Stomach (tissue), 8 donors: ENCODE measurements at regions not wholly inside any gene's neighbourhood (a gene's known extent, or its start where the extent isn't known, plus 50 kb on each side); places are given as distances from the start of the nearest gene placed in this dataset.

Experiments
- DNase-seq, 2 donors: peaks; one replicate each; pipeline versions ENCODE4 v3.0.0 to v3.0.0-alpha.2; 2013 to 2019
- H3K27ac ChIP-seq, 5 donors: fragments of 200-600 bp in 4 of 5; sonication (generic) in 4 of 5; one replicate each; pipeline ENCODE4 v1.5.1; 2013 to 2019; ENCODE audit warnings: mild to moderate bottlenecking in 1 of 5, moderate library complexity in 1 of 5
- H3K27me3 ChIP-seq, 3 donors: fragments of 200-600 bp; sonication (generic); one replicate each; pipeline ENCODE4 v1.5.1; 2017 to 2019; ENCODE audit warnings: mixed run types in 1 of 3
- H3K36me3 ChIP-seq, 4 donors: fragments of 200-600 bp; sonication (generic); 1 replicate in 3 of 4; 2 replicates in 1 of 4; pipeline ENCODE4 v1.5.1; 2016 to 2019
- H3K4me1 ChIP-seq, 4 donors: fragments of 200-600 bp; sonication (generic); one replicate each; pipeline ENCODE4 v1.5.1; 2016 to 2019
- H3K4me3 ChIP-seq, 4 donors: fragments of 200-600 bp; sonication (generic) in 3 of 4; one replicate each; pipeline ENCODE4 v1.5.1; 2016 to 2019; ENCODE audit warnings: mild to moderate bottlenecking in 1 of 4
- H3K9me3 ChIP-seq, 4 donors: fragments of 200-600 bp; sonication (generic); one replicate each; pipeline ENCODE4 v1.5.1; 2016 to 2019
- CTCF ChIP-seq, 7 experiments: fragments of 450-650 bp in 4 of 7; fragments of 200-600 bp in 3 of 7; sonication (generic) in 3 of 7; IDR thresholded peaks; one replicate each; pipeline ENCODE4 v1.5.1; 2016 to 2019; ENCODE audit warnings: antibody characterized with exemption in 7 of 7, control low read depth in 2 of 7, mild to moderate bottlenecking in 1 of 7
- EP300 ChIP-seq: sonication (generic); formaldehyde crosslinking; IDR thresholded peaks from one replicate; pipeline ENCODE4 v1.6.1; 2017; ENCODE audit warnings: antibody characterized with exemption
- POLR2A ChIP-seq, 4 donors: fragments of 450-650 bp; IDR thresholded peaks; one replicate each; pipeline ENCODE4 v1.6.1; 2016; ENCODE audit warnings: antibody characterized with exemption in 4 of 4, control low read depth in 2 of 4, mild to moderate bottlenecking in 1 of 4, moderate library complexity in 1 of 4
- POLR2AphosphoS5 ChIP-seq, 3 donors: sonication (generic); formaldehyde crosslinking; IDR thresholded peaks; one replicate each; pipeline ENCODE4 v1.6.1; 2016; ENCODE audit warnings: antibody characterized with exemption in 3 of 3
- WGBS, 5 donors: extraction: QIAGEN DNeasy Blood & Tissue Kit in 3 of 5; methylation state at CpG; one replicate each; pipeline versions ENCODE4 v1.1.5 to v1.1.7; 2013 to 2018; 5-methylcytosine and 5-hydroxymethylcytosine counted together
- intact Hi-C: fragments of 100-400 bp; cut with DNase I; formaldehyde crosslinking; loops from one replicate; pipeline ENCODE4 v1.15.1; 2023; ENCODE audit warnings: low total_unique reads
- donor health status: healthy with polysubstance abuse.
- donor health status: Bipolar disorder and iron deficiency.
- donor health status: healthy.

DNA sequence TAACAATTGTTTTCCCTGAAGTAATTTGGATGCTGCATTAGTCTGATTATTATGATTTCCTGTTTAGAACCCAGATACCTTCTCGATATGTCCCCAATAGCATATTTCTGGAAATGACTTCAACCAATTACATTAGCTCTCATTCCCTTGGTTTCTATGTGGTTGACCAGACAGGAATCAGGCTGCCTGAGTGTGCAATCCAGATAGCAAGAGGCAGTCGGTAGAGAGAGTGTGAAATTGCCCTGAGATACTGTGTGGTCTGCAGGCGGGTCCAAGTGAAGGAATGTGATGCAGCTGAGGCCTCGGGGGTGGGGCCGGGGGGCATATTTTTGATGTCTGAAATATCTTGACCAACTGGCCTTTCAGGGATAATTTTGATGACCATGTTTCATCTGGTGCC, 143.9 kb upstream of the ITGA6 start:
- no peak for TF ChIP-seq POLR2A (IDR thresholded peaks at IDR 0.05)
- no peak for TF ChIP-seq POLR2AphosphoS5 (IDR thresholded peaks at IDR 0.05)
- TF ChIP-seq CTCF (IDR thresholded peaks at IDR 0.05): no peak
- no peak for TF ChIP-seq EP300
- DNase-seq: no peak
- Histone ChIP-seq H3K27ac (no peak overlapping the region), H3K4me3 (no peak overlapping the region), H3K9me3 (no peaks in the 10 kb centered on the region), H3K27me3 (no peaks in the 10 kb centered on the region), H3K36me3 (no peaks in the 10 kb centered on the region), H3K4me1 (peaks cover 0 to 15% (median 11%) of the 10 kb centered on the region in 4 donors)
- 69 to 84% (median 77%) methylated on average over 5 of the region's 5 CpGs for WGBS, 5 donors
- intact Hi-C loops: no loop called here

- Histone ChIP-seq H3K27me3 (no peaks in the 10 kb centered on the region), H3K4me3 (no peak overlapping the region), H3K4me1 (peaks cover 0 to 15% (median 11%) of the 10 kb centered on the region in 4 donors), H3K27ac (no peak overlapping the region), H3K36me3 (no peaks in the 10 kb centered on the region), H3K9me3 (no peaks in the 10 kb centered on the region)
- TF ChIP-seq POLR2A (IDR thresholded peaks at IDR 0.05) (no peak), POLR2AphosphoS5 (IDR thresholded peaks at IDR 0.05) (no peak), EP300 (no peak), CTCF (IDR thresholded peaks at IDR 0.05) (no peak)
- intact Hi-C loops: no loop called here
- no peak for DNase-seq
- 92 to 97% (median 95%) methylated on average over 4 of the region's 4 CpGs for WGBS, 5 donors
These were observed 143.2 kb upstream of the ITGA6 start for GRCh38 chr2:172284209-172284608.

GRCh38 chr2:172285010-172285621, 142.3 kb upstream of the ITGA6 start:
- H3K36me3 ChIP-seq: no peaks in the 10 kb centered on the region
- H3K9me3 ChIP-seq: no peaks in the 10 kb centered on the region
- peak overlapping the region in 1 of 5 donors; percentile 17 for H3K27ac ChIP-seq
- 42 to 74% (median 57%) methylated on average over 5 of the region's 5 CpGs for whole genome bisulfite sequencing, 5 donors
- intact Hi-C loops: no loop called here
- H3K4me3 ChIP-seq: no peak overlapping the region
- peaks cover 0 to 15% (median 11%) of the 10 kb centered on the region in 4 donors for H3K4me1 ChIP-seq
- DNase-seq: peak in 1 of 2 donors; percentile 41
- TF ChIP-seq POLR2AphosphoS5 (IDR thresholded peaks at IDR 0.05): no peak
- no peak for TF ChIP-seq EP300
- no peak for TF ChIP-seq POLR2A (IDR thresholded peaks at IDR 0.05)
- no peak for TF ChIP-seq CTCF (IDR thresholded peaks at IDR 0.05)
- no peaks in the 10 kb centered on the region for H3K27me3 ChIP-seq

GRCh38 chr2:172285760-172286159, 141.6 kb upstream of the ITGA6 start:
- DNase-seq: no peak
- no peaks in the 10 kb centered on the region for H3K9me3 ChIP-seq
- H3K36me3 ChIP-seq: no peaks in the 10 kb centered on the region
- H3K27me3 ChIP-seq: no peaks in the 10 kb centered on the region
- intact Hi-C loops: no loop called here
- WGBS, 5 donors: 65 to 80% (median 72%) methylated on average over 9 of the region's 9 CpGs
- H3K4me3 ChIP-seq: no peak overlapping the region
- TF ChIP-seq EP300 (no peak), POLR2A (IDR thresholded peaks at IDR 0.05) (no peak), CTCF (IDR thresholded peaks at IDR 0.05) (no peak), POLR2AphosphoS5 (IDR thresholded peaks at IDR 0.05) (no peak)
- peaks cover 0 to 15% (median 11%) of the 10 kb centered on the region in 4 donors for H3K4me1 ChIP-seq
- H3K27ac ChIP-seq: peak overlapping the region in 1 of 5 donors; percentile 17
